GM19035 (cell line): ENCODE measurements at regions not wholly inside any gene's neighbourhood (a gene's known extent, or its start where the extent isn't known, plus 50 kb on each side); places are given as distances from the start of the nearest gene placed in this dataset.
"Not testable (repeated sequence)": the region's sequence is repeated elsewhere in the genome, so short reads cannot be mapped to it uniquely, and the experiment has no call there.

Experiments
- ATAC-seq: cut with Tn5 transposase; IDR thresholded peaks from one replicate; pipeline ENCODE4 v1.9.1; 2021; ENCODE audit not compliant: unreplicated experiment

DNA sequence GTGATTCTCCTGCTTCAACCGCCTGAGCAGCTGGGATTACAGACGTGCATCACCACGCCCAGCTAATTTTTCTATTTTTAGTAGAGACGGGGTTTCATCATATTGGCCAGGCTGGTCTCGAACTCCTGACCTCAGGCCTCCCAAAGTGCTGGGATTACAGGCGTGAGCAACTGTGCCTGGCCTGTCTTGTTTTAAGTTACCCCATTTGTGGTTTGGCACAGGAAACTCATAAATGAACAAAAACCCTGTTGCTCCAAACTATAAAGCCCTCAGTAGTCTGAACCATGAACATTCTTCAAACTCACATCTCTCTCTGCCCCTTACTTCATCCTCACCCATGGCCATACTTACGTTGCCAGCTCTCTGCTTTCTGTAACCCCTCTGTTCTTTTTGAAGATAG, 61.7 kb downstream of the RHOU start:
- not testable (repeated sequence) for ATAC-seq

DNA sequence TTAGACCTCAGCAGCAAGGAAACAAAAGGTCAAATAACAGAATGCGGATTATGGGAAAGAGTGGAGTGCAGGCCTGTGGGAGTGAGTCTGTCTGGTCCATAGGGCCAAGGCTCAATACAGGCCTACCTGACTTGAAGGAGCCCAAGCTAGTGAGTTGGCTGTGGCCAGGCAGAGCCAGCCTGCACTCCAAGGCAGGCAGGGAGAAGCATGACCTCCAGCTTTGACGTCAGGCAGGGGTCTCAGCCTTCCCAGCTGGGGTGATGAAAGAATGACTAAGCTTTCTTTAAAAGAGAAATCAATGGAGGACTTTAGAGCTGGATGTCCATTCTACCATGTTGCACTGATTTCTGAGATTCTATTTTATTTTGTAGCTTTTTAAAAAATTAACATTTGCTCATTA, 62.8 kb downstream of the RHOU start:
- ATAC-seq: no peak

DNA sequence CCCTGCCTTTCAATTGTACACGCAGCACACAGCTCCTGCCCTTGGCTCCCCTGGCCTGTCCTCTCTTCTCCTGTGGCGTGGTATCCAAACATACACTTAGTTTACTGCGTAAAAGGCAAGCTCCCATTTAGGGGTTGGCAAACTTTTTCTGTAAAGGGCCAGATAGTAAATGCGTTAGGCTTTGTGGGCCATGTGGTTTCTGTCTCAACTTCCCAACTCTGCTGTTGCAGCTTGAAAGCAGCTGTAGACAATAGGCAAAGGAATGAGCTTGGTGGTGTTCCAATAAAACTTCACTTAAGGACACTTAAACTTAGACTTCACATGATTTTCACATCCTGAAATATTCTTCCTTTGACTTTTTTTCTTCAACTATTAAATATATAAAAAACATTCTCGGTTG, 63.3 kb downstream of the RHOU start:
- no peak for ATAC-seq

DNA sequence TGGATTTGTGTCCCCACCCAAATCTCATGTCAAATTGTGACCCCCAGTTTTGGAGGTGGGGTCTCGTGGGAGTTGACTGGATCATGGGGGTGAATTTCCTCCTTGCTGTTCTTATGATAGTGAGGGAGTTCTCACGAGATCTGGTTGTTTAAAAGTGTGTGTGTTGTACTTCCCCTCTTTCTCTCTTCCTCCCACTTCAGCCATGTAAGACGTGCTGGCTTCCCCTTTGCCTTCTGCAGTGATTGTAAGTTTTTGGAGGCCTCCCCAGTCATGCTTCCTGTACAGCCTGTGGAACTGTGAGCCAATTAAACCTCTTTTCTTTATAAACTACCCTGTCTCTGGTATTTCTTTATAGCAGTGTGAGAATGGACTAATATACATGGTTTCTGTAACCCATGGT, 64.6 kb downstream of the RHOU start:
- ATAC-seq: no peak

DNA sequence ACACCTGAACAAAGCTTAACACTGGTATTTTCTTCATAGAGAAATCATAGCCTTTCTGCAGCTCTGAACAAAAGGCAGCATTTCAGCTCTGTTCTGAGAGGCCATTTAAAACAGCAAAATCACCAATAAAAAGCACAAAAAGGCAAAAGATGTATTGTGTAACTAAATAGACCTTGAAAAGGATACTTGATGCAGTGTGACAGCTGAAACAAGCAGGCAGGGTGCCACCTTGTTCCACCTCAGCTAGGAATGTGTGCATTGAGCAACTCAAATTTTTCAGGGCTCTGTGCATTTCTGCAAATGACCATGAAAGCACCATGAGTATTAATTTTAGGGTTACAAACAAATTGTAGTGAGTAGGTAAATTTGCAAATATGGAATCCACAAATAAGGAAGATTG, 65.8 kb downstream of the RHOU start:
- ATAC-seq: no peak

DNA sequence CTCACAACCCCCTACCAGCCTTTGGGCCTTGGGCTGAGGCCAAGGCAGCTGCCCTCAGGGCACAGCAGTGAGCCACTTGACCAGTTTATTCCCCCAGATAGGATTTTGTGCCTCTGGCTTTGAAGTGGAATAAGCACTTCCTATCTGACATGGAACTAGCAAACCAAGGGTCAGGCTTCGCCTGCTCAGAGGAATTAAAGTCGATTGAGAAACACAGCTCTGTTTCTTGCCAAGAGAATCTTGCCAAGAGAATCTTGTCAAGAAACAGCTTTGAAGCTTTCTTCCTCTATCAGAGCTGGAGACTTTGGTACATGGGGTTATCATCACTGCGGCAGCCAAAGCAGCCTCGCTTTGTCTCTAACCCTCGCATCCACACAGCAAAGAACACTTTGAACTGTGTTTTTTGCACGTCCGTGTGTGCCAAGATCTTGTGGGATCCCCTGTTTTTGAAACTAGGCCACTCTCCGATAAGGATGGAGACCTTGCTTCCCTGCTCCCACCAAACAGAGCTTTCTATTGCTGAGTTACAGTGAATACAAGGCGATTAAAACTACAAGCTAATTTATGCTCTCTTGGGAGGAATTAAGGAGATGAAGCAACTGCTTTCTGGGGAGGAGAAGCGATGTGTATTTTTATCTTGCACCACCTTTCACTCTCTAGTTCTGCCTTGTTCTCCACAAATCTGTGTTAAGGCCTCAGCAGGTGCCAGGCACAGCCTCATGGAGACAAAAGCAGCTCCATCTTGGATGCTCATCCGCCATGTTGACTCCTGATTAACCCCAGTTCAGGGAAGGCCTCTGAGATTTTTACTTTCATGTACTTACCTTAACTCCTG, 67.3 kb downstream of the RHOU start:
- no peak for ATAC-seq

DNA sequence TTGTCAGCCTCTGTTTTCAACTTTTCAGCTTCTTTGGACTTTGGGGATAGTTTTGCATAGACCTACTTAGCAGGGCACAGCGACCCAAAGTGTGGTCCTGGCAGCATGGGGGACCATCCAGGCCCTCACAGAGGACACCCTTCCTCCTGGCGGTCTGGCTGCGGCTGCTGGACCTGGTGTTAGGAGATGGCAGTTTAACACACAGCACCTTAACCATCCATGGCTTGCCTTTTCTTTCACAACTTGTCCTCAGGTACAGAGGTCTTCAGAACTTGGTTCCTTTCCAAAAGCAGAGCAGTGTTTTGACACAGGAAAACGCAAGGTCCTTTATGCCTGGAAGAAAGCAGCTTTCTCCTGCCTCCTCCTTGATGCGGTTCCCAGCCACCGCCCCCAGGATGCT, 68.1 kb downstream of the RHOU start:
- no peak for ATAC-seq

DNA sequence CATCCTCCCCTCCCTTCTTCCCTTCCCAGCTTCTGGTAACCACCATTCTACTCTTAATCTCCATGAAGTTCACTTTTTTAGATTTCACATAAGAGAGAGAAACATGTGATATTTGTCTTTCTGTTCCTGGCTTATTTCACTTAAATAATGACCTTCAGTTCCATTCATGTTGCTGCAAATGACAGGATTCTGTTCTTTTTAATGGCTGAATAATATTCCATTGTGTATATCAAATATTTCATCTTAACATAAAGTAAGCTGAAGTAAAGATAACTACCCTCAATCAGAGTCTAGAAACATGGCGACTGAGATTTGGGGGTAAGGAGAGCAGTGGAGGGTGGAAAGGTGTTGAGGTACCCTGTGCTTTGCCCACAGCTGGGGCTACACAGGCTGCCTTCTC, 68.9 kb downstream of the RHOU start:
- no peak for ATAC-seq

DNA sequence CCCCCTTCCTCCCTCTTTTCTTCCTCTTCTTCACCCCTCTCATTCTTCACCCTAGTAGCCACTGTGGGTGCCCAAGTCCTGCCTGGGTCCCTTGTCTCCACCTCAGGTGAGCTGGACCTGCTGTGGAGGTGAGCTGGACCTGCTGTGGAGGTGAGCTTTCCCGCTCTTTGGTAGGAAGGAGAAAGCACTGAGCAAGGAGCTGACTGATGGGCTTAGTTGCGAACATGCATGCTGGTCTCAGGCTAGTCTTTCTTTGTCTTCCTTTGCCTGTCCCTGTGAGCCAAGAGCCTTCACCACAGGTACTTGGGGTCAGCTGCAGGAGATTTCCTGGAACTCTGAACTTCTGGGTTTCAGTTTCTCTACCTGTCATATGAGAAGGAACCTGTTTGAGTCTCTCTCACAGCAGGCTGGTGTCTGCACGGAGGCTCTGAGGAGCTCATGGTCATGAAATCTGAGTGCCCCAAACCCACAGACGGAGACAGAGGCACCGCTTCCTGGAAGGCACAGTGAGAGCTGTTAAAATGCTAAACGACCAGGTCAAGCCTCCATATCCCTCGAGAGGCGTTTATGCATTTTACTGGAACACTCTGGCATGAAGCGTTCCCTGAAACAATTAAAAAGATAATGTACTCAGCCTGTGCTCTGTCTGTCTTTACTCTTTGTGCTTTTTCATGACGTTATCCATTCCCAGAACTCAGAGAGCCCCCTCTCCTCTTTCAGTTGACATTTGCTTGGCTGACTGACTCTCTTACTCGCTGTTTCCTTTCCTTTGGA, 69.5 kb downstream of the RHOU start:
- no peak for ATAC-seq

DNA sequence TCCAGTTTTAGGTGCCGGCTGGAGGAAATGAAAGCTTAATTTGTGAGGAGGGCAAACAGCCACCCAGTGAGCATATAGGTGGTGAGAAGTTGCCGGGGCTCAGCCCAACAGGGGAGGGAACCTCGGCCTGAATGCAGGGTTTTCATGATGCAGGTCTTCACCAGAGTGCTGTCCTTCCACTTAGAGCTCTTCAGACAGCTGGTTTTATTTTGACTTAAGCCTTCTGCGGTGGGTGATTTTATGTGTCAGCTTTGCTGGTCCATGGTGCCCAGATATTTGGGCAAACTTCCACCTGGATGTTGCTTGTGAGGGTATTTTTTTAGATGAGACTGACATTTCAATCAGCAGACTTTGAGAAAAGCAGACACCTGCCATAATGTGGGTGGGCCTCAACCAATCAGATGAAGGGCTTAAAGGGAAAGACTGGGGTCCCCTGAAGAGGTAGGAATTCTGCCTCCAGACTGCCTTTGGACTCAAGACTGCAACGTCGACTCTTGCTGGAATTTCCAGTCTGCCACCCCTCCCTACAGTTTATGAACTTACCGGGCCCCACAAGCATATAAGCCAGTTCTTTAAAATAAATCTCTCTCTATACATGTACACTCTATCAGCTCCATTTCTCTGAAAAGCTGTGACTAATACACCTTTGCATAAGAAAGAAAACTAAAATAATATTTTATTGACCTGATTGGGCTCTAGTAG, 72.8 kb downstream of the RHOU start:
- ATAC-seq: no peak

DNA sequence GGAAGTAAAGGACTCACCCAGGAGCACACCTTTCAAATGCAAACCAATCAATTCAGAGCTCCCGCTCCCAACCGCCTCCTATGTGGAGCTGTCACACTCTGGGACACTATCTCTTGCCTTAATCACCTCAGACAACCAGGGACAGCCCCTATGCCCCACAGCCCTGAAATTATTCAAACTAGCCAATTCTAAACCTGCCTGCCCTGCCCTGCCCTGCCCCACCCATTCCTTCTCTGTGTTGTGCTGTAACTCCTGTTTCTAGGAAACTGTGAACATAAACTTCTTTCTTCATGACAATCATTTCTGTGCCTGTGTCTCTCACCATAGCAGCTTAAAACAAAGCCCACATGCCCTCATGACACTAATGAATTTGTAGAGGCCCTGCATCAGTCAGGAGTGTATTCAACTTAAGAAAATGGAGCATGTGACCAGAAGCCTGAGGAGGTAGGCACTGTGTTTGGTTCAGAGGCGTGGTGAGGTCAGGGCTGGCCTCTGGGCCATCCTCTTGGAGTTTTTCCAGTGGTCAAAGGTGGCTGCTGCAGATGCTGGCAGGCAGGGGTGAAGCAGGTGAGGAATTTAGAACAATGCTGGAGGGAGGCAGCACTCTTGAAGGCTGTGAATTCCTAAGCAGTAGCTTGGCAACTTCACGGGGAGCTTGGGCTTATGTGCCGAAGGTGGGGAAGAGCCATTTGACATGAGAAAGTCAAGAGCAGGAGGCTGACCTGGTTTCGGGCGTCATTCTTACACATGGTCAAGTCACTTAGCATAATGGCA, 74.5 kb downstream of the RHOU start:
- no peak for ATAC-seq

DNA sequence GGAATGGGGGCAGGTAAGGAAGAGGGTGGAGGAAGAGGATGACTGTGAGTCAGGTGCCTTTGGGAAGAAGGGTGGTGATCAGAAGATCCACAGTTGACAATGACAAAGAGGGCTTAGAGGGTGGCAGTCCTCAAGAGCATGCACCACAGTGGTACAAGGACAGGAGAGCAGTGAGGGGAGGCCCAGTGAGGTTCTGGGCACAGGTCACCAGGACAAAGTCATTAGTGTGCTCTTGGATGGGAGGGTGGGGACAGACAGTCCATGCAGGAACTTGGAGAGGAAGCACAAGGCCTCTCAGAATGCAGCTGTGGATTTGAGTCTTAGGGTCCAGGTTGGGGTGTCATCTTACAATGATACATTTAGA, 75.1 kb downstream of the RHOU start:
- no peak for ATAC-seq

DNA sequence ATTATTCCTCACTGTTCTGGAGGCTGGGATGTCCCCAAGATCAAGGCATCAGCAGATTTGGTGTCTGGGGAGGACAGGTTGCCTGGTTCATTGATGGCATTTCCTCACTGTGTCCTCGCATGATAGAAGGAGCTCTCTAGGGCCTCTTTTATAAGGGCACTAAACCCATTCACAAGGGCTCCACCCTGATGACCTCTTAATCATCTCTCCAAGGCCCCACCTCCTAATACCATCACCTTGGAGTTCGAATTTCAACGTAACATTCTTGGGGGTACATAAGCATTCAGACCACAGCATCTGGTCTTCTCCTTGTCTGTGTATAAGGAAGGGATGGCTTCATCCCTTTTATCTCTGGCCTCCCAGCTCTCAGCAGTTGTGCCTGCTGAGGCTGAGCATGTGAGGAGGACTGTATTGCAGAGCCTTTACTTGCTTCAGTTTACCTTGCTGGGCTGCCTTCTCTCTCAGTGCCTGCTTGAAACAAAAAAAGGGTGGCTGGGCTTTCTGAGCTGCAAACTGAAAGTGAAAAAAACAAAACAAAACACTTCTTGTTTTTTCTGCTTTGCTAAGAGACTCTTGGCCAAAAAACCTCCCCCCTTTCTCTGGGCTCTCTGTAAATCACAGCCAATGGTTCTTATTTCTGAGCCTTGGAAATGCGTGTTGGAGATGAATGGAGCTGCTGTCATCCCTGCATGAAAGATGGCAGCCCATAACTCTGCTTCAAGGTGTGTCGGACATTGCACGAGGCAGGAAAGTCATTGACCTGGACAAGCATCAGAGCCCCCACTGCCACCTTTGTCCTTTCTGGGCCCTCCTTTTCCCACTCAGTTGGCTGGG, 75.8 kb downstream of the RHOU start:
- ATAC-seq: no peak

DNA sequence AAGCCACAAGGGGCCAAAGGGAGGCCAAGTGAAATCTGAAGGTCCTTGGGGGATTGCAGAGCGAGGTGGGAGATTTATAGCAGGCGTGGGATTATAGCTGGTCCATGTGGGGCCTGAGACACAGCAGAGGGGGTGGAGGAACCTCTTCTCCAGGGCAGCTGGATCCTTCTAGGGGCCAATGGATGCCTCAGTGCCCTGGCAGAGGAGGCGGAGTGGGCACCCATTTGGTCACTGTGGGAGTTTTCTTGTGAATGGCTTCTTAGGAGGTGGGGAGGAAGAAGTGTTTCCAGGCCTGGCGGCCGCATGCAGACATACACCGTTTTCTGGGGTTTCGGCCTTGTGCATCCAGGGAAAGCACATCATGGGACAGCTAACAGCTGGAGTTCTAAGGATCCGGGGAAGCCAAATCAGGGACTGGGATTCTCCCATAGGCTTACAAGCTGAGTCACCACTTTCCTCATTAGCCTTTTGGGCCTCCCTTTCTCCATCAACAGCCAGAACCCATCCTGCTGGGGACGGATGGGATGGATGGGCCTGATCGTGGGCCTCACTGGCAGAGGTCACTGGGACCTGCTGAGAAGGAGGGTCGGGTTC, 76.5 kb downstream of the RHOU start:
- no peak for ATAC-seq

DNA sequence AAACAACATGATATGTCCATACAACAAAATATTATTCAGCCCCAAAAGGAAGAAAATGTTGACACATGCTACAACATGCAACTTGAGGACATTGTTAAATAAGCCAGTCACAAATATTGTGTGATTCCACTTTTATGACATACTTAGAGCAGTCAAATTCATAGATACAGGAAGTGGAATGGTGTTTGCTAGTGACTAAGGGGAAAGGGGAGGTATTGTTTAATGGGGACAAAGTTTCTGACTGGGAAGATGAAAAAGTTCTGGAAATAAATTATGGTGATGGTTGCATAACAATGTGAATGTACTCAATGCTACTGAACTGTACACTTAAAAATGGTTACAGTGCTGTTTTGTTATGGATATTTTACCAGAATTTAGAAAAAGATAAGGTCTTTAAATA, 77.7 kb downstream of the RHOU start:
- no peak for ATAC-seq

DNA sequence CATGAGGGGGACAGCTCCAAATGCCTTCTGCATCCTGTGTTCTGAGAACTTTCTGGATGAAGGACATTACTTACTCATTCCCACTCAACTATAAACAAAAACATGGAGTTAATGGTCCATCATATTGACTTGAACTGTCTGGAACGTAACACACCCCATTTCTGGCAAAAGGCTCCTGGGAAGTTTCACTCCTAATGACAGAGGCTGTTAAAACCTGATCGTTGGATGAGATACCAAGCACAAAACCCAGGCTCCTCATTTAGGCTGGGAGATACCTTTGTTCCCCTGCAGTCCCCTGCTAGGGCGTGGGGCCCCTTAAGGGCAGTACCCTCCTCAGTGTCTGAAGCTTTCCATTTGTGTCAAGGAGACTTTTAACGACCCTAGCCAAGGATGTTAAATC, 78.9 kb downstream of the RHOU start:
- no peak for ATAC-seq

DNA sequence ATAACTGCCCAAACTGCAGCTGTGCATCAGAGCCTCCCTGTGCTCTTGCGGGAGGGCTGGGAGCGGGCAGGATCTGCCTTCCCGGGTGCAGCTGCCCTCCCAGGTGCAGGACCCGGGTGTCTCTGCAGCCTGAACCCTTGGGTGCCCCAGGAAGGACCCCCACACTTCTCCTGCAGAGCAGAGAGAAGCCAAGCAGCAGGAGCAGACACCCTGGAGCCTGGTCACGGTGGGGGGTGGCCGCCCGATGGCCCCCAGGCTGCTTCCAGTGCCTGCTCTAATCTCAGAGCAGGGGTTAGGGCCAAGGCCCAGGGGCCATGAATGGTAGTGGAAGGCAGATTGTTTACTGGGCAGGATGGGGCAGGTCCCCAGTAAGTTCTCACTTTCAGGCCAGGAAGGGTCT, 83.0 kb downstream of the RHOU start:
- no peak for ATAC-seq

DNA sequence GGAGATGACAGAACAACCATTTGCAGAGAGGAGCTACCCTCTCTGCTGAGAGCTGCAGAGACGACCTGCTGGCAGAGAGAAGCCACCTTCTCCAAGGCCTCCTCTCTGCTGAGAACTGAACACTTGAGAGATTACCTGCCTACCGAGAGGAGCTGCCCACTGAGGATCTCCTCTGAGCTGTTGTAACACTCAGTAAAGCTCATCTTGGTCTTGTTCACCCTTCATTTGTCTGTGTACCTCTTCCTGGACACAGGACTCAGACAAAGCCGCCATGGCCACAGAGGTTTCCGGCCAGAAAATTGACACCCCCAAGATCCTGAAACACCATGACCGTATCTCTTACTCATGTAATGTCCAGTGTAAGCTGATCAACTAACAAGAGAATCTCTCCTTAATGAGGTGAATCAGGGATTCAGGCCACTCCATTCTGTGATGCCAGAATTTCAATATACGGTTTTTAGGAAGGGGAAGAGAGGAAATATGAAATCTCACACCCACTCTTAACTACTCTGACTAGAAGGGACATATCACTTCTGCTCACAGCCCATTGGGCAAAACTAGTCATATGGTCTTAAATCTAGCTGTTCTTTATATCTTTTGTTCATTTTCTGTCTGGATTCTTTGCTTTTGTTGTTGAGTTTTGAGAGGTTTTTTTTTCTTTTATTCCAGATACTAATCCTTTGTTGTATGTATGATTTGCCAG, 83.8 kb downstream of the RHOU start:
- no peak for ATAC-seq

DNA sequence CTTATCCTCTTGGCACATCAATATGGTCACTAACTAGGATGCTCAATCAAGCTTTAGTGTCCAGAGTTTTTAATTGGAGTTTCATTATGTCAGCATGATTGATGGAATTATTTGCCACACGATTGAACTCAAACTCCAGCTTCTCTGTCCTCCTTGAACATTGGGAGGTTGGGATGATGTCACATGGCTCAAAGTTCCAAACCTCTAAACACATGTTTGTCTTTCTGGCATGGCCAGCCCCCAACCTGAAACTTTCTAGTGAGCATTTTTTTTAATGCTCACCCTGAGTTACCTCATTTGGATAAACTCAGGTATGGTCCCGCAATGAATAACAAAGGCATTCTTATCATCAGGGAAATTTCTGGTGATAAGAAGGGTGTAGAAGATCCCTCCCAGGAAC, 86.0 kb downstream of the RHOU start:
- no peak for ATAC-seq
